ENCODE measurements at regions not wholly inside any gene's neighbourhood (a gene's known extent, or its start where the extent isn't known, plus 50 kb on each side); places are given as distances from the start of the nearest gene placed in this dataset.

DNA sequence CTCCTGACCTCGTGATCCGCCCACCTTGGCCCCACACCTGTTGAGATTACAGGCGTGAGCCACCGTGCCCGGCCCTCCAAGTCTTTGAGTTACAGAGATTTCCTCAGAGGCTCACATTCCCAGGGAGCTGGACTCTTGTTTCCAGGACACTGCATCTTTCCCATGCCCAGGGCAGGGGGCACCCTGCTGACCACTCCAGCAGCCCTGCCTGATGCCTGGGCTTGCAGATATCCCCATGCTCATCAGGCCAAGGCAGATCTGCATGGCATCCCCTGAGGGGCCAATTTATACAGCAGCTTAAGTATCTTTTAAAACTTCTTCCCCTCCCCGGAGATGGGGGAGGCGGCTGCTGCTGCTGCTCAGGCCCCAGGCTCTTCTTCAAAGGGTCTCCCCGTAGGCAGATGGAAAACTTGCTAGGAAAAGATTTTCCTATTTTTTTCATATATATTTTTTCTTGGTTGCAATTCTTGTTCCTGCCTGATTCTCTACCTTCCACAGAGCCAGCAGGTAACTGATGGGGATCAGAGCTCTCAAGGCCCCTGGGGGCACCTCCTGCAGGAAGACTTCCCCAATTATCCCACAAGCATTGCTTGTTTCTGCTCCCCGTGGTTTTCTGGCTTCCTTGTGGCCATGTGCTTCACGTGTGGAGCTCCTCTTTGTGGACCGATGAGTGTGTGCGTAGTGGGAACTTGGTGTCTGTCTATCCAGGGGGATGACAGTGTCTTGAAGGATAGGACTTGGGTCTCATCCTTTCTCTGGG is 102.2 kb upstream of the SDK2 start:
- DNase-seq (ENCODE audit: insufficient read length, low spot score) (no peak), FAIRE-seq (no peak)
- TF ChIP-seq POLR2A (IDR thresholded peaks at IDR 0.05; ENCODE audit: low read depth, low read length) (no peak), SPI1 (IDR thresholded peaks at IDR 0.05; ENCODE audit: low read depth, low read length) (no peak), PAX5 (IDR thresholded peaks at IDR 0.05; ENCODE audit: insufficient read depth, low read length, severe bottlenecking) (no peak), POU2F2 (IDR thresholded peaks at IDR 0.05; ENCODE audit: low read depth, low read length) (no peak), TAF1 (IDR thresholded peaks at IDR 0.05; ENCODE audit: low read depth, low read length) (no peak), POLR2AphosphoS5 (IDR thresholded peaks at IDR 0.05; ENCODE audit: low read depth, low read length) (no peak)

DNA sequence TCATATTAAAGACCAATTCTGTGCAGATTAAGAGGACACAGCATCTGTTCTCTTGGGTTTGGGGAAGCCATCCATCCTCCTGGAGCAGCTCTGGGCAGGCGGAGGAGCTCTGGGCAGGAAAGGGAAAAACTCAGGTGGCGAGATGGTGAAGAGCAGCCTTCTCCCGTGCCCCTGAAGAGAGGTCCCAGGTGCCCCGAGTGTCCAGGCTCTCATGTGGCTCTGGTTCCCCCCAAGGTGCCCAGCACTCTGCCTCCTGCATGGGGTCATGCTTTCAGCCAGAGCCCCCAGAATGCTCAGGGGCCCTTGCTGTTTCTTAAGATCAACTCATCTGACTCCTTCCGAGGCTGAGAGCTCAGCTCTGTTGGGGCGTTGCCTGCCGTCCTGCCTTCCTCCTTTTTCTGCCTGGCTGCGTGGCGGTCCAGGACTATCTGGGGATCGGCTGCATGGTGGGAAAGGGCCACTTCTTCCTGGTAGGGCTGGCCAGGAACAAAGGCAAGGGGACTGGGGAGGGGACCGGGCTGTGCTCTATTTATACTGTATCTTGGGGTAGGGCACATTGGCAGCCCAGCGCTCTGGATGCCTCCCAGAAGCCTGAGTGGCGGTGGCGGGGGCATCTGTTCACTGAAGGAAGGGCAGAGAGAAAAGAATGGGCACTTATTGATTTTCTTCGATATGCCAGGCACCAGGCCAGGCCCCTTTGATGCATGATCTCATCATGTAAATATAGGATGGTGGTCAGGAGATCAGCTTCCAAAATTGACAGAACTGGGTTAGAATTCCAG is 103.2 kb upstream of the SDK2 start:
- no peak for DNase-seq (ENCODE audit: insufficient read length, low spot score)
- TF ChIP-seq SPI1 (IDR thresholded peaks at IDR 0.05; ENCODE audit: low read depth, low read length): no peak
- no peak for TF ChIP-seq TAF1 (IDR thresholded peaks at IDR 0.05; ENCODE audit: low read depth, low read length)
- no peak for TF ChIP-seq PAX5 (IDR thresholded peaks at IDR 0.05; ENCODE audit: insufficient read depth, low read length, severe bottlenecking)
- TF ChIP-seq POU2F2 (IDR thresholded peaks at IDR 0.05; ENCODE audit: low read depth, low read length): no peak
- TF ChIP-seq POLR2A (IDR thresholded peaks at IDR 0.05; ENCODE audit: low read depth, low read length): no peak
- no peak for TF ChIP-seq POLR2AphosphoS5 (IDR thresholded peaks at IDR 0.05; ENCODE audit: low read depth, low read length)
- no peak for FAIRE-seq

DNA sequence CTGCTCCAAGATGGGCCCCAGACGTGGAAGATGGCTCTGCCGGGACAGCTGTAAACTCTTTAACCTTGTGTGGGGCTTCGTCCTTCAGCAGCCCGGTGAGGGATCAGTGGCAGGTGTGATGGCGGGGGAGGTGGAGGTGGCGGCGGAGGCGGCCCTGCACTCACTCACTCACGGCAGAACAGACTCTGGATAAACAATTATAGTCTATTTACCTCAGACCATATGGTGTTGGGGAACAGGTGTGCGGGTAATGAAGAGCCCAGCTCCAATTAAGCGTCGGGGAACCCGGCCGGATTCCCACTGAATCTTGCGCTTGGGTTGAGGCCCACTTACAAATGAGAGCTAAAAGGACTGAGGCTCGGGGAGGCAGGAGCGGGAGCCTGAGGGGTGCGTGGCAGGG is 104.3 kb upstream of the SDK2 start:
- TF ChIP-seq POLR2A (IDR thresholded peaks at IDR 0.05; ENCODE audit: low read depth, low read length): no peak
- no peak for TF ChIP-seq TAF1 (IDR thresholded peaks at IDR 0.05; ENCODE audit: low read depth, low read length)
- no peak for TF ChIP-seq PAX5 (IDR thresholded peaks at IDR 0.05; ENCODE audit: insufficient read depth, low read length, severe bottlenecking)
- no peak for TF ChIP-seq SPI1 (IDR thresholded peaks at IDR 0.05; ENCODE audit: low read depth, low read length)
- TF ChIP-seq POLR2AphosphoS5 (IDR thresholded peaks at IDR 0.05; ENCODE audit: low read depth, low read length): no peak
- no peak for DNase-seq (ENCODE audit: insufficient read length, low spot score)
- no peak for FAIRE-seq

DNA sequence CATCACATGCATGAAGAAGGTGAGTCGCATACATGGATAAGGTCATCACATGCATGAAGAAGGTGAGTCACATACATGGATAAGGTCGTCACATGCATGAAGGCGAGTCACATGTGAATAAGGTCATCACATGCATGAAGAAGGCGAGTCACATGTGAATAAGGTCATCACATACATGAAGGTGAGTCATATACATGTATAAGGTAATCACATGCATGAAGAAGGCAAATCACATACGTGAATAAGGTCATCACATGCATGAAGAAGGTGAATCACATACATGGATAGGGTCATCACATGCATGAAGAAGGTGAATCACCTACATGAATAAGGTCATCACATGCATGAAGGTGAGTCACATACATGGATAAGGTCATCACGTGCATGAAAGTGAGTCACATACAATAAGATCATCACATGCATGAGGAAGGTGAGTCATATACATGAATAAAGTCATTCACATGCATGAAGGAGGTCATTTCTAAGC is 105.1 kb upstream of the SDK2 start:
- TF ChIP-seq POU2F2 (IDR thresholded peaks at IDR 0.05; ENCODE audit: low read depth, low read length): no peak
- no peak for TF ChIP-seq TAF1 (IDR thresholded peaks at IDR 0.05; ENCODE audit: low read depth, low read length)
- no peak for TF ChIP-seq SPI1 (IDR thresholded peaks at IDR 0.05; ENCODE audit: low read depth, low read length)
- TF ChIP-seq POLR2A (IDR thresholded peaks at IDR 0.05; ENCODE audit: low read depth, low read length): no peak
- no peak for TF ChIP-seq POLR2AphosphoS5 (IDR thresholded peaks at IDR 0.05; ENCODE audit: low read depth, low read length)
- no peak for TF ChIP-seq PAX5 (IDR thresholded peaks at IDR 0.05; ENCODE audit: insufficient read depth, low read length, severe bottlenecking)
- FAIRE-seq (no peak), DNase-seq (ENCODE audit: insufficient read length, low spot score) (no peak)

DNA sequence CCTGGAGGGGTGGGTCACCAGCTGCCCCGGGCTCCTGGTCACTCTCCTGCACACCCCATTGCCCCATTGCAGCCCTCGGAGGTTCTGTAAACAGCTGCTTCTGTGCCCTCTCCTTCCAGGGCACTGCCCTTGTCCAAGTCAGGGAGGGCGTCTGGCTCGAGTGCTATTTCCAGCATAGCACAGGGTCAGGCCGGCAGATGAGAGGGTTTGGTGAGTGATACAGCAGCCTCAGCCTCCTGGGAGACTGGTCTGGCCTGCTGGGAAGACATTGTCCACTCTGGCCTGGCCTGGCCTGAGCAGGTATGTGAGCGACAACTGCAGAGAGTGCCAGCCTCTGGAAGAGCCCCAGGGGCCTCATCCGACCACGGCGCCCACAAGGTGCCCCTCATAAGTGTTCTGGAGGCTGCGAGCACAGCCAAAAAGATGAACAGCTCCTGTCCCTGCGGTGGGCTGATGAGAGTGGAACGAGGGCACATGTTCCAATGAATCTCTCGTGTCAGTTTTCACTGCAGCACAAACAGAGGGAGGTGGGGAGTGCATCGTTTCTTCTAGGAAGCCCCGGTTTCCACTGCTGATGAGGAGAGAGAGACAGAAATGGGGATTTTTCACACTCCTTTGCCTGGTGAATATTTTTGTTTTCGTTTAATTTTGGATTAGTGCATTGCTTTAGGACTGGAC is 105.8 kb upstream of the SDK2 start:
- no peak for DNase-seq (ENCODE audit: insufficient read length, low spot score)
- FAIRE-seq: no peak
- TF ChIP-seq TAF1 (IDR thresholded peaks at IDR 0.05; ENCODE audit: low read depth, low read length) (no peak), PAX5 (IDR thresholded peaks at IDR 0.05; ENCODE audit: insufficient read depth, low read length, severe bottlenecking) (no peak), POLR2A (IDR thresholded peaks at IDR 0.05; ENCODE audit: low read depth, low read length) (no peak), POLR2AphosphoS5 (IDR thresholded peaks at IDR 0.05; ENCODE audit: low read depth, low read length) (no peak), SPI1 (IDR thresholded peaks at IDR 0.05; ENCODE audit: low read depth, low read length) (no peak), POU2F2 (IDR thresholded peaks at IDR 0.05; ENCODE audit: low read depth, low read length) (no peak)

DNA sequence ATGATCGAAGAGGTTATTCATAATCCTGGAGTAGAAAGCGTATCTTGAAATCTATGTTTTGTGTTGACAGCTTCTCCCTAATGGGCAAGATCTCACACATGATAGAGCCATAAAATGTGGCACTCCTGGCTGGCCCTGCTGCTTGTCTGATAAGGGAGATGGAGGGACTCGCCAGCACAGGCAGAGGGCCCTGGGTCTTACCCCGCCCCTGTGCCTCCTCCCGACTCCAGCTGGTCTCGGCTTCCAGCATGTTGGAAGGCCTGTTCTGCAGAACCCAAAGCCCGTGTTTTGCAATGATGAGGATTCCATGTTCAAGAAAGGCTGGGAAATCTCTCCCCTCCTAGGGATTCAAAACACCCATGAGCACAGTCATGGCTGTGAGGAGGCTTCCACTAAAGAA is 106.7 kb upstream of the SDK2 start:
- TF ChIP-seq POLR2AphosphoS5 (IDR thresholded peaks at IDR 0.05; ENCODE audit: low read depth, low read length) (no peak), TAF1 (IDR thresholded peaks at IDR 0.05; ENCODE audit: low read depth, low read length) (no peak)
- FAIRE-seq: no peak
- no peak for DNase-seq (ENCODE audit: insufficient read length, low spot score)

DNA sequence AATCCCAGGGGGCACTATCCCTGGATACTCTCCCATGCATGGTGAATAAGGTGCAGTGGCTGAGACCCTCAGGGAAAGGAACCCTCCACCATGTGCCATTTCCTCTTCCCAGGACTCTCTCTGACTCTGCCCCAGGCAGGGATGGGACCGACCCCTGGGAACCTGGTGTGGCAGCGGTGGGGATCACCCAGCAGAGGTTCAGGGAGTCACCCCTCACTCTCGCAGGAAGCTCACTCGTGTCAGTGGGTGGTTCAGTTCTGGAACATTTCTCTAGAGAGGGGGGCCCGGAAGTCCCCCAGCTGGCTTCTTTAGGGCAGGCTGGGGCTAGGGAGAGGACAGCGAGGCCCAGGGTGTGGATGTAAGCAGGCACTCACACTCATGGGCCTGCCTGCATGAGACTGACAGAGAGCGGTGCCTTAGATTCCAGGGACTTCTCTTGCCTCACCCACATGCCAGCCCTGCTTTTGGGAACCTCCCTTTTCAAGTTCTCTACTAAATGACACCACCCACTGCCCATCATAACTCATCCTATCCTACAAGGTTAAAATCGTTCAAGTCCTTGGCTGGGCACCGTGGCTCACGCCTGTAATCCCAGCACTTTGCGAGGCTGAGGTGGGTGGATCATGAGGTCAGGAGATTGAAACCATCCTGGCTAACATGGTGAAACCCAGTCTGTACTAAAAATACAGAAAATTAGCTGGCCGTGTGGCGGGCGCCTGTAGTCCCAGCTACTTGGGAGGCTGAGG is 109.7 kb upstream of the SDK2 start:
- DNase-seq (ENCODE audit: insufficient read length, low spot score) (no peak), FAIRE-seq (no peak)
- TF ChIP-seq POLR2AphosphoS5 (IDR thresholded peaks at IDR 0.05; ENCODE audit: low read depth, low read length) (no peak), PAX5 (IDR thresholded peaks at IDR 0.05; ENCODE audit: insufficient read depth, low read length, severe bottlenecking) (no peak), POLR2A (IDR thresholded peaks at IDR 0.05; ENCODE audit: low read depth, low read length) (no peak), POU2F2 (IDR thresholded peaks at IDR 0.05; ENCODE audit: low read depth, low read length) (no peak), TAF1 (IDR thresholded peaks at IDR 0.05; ENCODE audit: low read depth, low read length) (no peak), SPI1 (IDR thresholded peaks at IDR 0.05; ENCODE audit: low read depth, low read length) (no peak)

DNA sequence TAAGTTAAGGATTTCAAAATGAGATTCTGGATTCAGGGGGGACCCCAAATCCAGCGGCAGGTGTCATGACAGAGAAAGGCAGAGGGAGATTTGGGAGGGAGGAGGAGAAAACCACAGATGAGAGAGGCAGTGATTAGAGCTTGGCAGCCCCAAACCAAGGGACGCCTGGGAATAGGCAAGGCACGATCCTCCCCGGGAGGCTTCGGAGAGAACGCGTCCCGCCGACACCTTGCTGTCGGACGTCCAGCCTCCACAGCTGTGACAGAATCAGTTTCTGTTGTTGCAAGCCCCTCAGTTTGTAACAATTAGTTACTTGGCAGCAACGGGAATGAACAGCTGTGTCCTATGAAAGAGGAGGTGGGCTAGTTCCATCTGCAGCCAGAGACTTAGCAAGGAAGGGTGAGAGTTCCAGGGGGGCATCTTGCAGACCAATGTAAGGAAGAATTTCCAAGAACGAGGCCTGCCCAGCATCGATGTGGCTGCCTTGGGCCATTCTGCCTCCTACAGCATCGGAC is 110.7 kb upstream of the SDK2 start:
- TF ChIP-seq POLR2A (IDR thresholded peaks at IDR 0.05; ENCODE audit: low read depth, low read length): no peak
- no peak for TF ChIP-seq POU2F2 (IDR thresholded peaks at IDR 0.05; ENCODE audit: low read depth, low read length)
- no peak for TF ChIP-seq POLR2AphosphoS5 (IDR thresholded peaks at IDR 0.05; ENCODE audit: low read depth, low read length)
- TF ChIP-seq TAF1 (IDR thresholded peaks at IDR 0.05; ENCODE audit: low read depth, low read length): no peak
- no peak for TF ChIP-seq PAX5 (IDR thresholded peaks at IDR 0.05; ENCODE audit: insufficient read depth, low read length, severe bottlenecking)
- no peak for TF ChIP-seq SPI1 (IDR thresholded peaks at IDR 0.05; ENCODE audit: low read depth, low read length)
- no peak for DNase-seq (ENCODE audit: insufficient read length, low spot score)
- FAIRE-seq: no peak

All from GM12891 (cell line).